ENCODE measurements at regions not wholly inside any gene's neighbourhood (a gene's known extent, or its start where the extent isn't known, plus 50 kb on each side); places are given as distances from the start of the nearest gene placed in this dataset.

DNA sequence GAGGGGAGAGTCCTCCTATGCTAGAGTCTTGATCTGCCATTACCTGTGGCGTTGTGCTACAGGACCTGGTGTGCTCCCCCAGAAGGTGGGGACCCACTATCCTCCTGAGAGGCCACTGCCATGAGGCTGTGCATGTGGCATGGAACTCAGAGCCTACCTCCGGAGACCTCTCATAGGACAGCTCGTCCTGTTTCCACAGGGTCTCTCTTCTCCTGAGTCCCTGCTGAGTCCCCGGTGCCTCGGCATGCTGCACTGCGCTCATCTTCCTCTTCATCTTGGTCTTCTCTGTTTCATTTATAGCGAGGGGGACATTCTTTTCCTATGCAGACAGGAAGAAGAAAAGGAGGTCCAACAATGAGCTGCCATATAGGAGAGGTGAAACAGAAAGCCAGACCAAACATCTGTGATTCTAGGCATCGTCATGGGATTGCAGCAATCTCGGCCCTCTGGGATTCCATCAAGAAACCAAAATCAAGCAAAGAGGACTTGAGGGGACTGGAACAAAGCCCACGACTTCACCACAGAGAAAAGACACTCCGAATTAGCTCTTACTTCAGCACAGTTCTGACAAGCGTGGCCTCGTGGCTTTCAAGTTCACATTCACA lies 83.7 kb downstream of the KCNF1 start:
- no peak overlapping the region for H3K23ac ChIP-seq (ENCODE audit: low read depth, low read length)
- DNase-seq, result no peak
- no peaks in the 10 kb centered on the region for H3K79me1 ChIP-seq (ENCODE audit: low read depth in 1 of 2, low read length in 2 of 2)
- no peaks in the 10 kb centered on the region for H3K9me1 ChIP-seq (ENCODE audit: insufficient read depth, low read length)
- no peak overlapping the region for H2AK5ac ChIP-seq (ENCODE audit: low read depth, low read length)
- no peak overlapping the region for H3K18ac ChIP-seq (ENCODE audit: low read depth, low read length)
- H3K14ac ChIP-seq (replicated peaks; ENCODE audit: low read depth, low read length), result no peak overlapping the region
- H2AFZ ChIP-seq (replicated peaks; ENCODE audit: low read length, poor library complexity), result no peak overlapping the region
- H2BK5ac ChIP-seq (ENCODE audit: low read depth, low read length, poor library complexity, severe bottlenecking), result no peak overlapping the region
- H4K91ac ChIP-seq (ENCODE audit: insufficient read depth, low read depth, low read length), result no peak overlapping the region
- no peak for TF ChIP-seq CHD1 (IDR thresholded peaks at IDR 0.05; ENCODE audit: low read depth, low read length)
- no peak for TF ChIP-seq CEBPB (IDR thresholded peaks at IDR 0.05; ENCODE audit: low read depth, low read length)
- no peak for TF ChIP-seq RAD21 (IDR thresholded peaks at IDR 0.05; ENCODE audit: low read length)
- TF ChIP-seq, protein P1, sequence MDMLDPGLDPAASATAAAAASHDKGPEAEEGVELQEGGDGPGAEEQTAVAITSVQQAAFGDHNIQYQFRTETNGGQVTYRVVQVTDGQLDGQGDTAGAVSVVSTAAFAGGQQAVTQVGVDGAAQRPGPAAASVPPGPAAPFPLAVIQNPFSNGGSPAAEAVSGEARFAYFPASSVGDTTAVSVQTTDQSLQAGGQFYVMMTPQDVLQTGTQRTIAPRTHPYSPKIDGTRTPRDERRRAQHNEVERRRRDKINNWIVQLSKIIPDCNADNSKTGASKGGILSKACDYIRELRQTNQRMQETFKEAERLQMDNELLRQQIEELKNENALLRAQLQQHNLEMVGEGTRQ (IDR thresholded peaks at IDR 0.05; ENCODE audit: low read depth, low read length), result no peak
- TF ChIP-seq BHLHE40 (IDR thresholded peaks at IDR 0.05; ENCODE audit: low read depth, low read length), result no peak
- no peak for TF ChIP-seq MXI1 (IDR thresholded peaks at IDR 0.05; ENCODE audit: borderline replicate concordance, low read depth, low read length)
- no peak for TF ChIP-seq NFE2L2 (IDR thresholded peaks at IDR 0.05; ENCODE audit: low read depth, low read length)
- no peak for TF ChIP-seq SMC3 (IDR thresholded peaks at IDR 0.05; ENCODE audit: low read depth, low read length)
- no peak for TF ChIP-seq FOS (IDR thresholded peaks at IDR 0.05; ENCODE audit: low read depth, low read length)
- no peak for TF ChIP-seq MAZ (IDR thresholded peaks at IDR 0.05; ENCODE audit: borderline replicate concordance, low read depth, low read length)
- TF ChIP-seq, protein P2, sequence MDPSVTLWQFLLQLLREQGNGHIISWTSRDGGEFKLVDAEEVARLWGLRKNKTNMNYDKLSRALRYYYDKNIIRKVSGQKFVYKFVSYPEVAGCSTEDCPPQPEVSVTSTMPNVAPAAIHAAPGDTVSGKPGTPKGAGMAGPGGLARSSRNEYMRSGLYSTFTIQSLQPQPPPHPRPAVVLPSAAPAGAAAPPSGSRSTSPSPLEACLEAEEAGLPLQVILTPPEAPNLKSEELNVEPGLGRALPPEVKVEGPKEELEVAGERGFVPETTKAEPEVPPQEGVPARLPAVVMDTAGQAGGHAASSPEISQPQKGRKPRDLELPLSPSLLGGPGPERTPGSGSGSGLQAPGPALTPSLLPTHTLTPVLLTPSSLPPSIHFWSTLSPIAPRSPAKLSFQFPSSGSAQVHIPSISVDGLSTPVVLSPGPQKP (IDR thresholded peaks at IDR 0.05; ENCODE audit: borderline replicate concordance, low read depth, low read length), result no peak
- no peak for TF ChIP-seq RCOR1 (IDR thresholded peaks at IDR 0.05; ENCODE audit: insufficient replicate concordance, low read length)
- BruUV-seq (replicated peaks), result no TSS peak
- dilution Hi-C loops (cut with HindIII; ENCODE audit: low sequenced_read_pairs, unreplicated experiment) (no loop called here), intact Hi-C loops (cut with micrococcal nuclease) (no loop called here), in situ Hi-C loops (cut with MboI; ENCODE audit: low sequenced_read_pairs) (no loop called here)
- no peak overlapping the region for H3K4me2 ChIP-seq (ENCODE audit: low read depth, low read length)
- H4K5ac ChIP-seq (ENCODE audit: low read depth, low read length), result no peak overlapping the region
- H3K4me3 ChIP-seq (ENCODE audit: insufficient read depth, low read depth, low read length), result no peak overlapping the region
- no peak for ATAC-seq (ENCODE audit: low read depth)
- no peaks in the 10 kb centered on the region for H3K4me1 ChIP-seq (ENCODE audit: control insufficient read depth, insufficient read depth, low read length)
- no peak overlapping the region for H2BK120ac ChIP-seq (ENCODE audit: low read depth, low read length)
- CTCF ChIA-PET, result no interaction called here
- H4K8ac ChIP-seq (ENCODE audit: low read depth in 2 of 2, low read length in 2 of 2), result no peak overlapping the region
- no peaks in the 10 kb centered on the region; the same call in 1 of the 2 replicates for H3K9me3 ChIP-seq (ENCODE audit: control insufficient read depth, insufficient read depth, low read length)
- 87% methylated on average over 7 of the region's 13 CpGs; no CpG with 5 or more reads in 1 of the 2 experiments for WGBS, 2 experiments (ENCODE audit: extremely low coverage in 2 of 2, insufficient read length in 1 of 2)
- no peaks in the 10 kb centered on the region for H4K20me1 ChIP-seq (ENCODE audit: insufficient read depth, low read length)
- POLR2A ChIA-PET (ENCODE audit: unreplicated experiment), result no interaction called here
- H3K27me3 ChIP-seq (ENCODE audit: control insufficient read depth, insufficient read depth, low read length), result peaks cover 6% of the 10 kb centered on the region
- H3K4ac ChIP-seq (ENCODE audit: low read depth, low read length), result no peak overlapping the region
- H2BK15ac ChIP-seq (ENCODE audit: low read depth, low read length), result no peak overlapping the region
- H3K56ac ChIP-seq (ENCODE audit: extremely low read depth, insufficient read depth, low read length), result no peak overlapping the region
- H2AK9ac ChIP-seq (replicated peaks; ENCODE audit: low read depth, low read length, poor library complexity), result no peak overlapping the region
- no peak overlapping the region for H2BK20ac ChIP-seq (ENCODE audit: low read depth, low read length)
- H3K36me3 ChIP-seq (ENCODE audit: control insufficient read depth, insufficient read depth, low read length), result no peaks in the 10 kb centered on the region
- no peak overlapping the region for H3K9ac ChIP-seq (ENCODE audit: low read depth, low read length)
- no peak overlapping the region for H3K27ac ChIP-seq (ENCODE audit: insufficient read depth, low read length)
